ENCODE measurements at regions not wholly inside any gene's neighbourhood (a gene's known extent, or its start where the extent isn't known, plus 50 kb on each side); places are given as distances from the start of the nearest gene placed in this dataset.

- TF ChIP-seq, protein P1, sequence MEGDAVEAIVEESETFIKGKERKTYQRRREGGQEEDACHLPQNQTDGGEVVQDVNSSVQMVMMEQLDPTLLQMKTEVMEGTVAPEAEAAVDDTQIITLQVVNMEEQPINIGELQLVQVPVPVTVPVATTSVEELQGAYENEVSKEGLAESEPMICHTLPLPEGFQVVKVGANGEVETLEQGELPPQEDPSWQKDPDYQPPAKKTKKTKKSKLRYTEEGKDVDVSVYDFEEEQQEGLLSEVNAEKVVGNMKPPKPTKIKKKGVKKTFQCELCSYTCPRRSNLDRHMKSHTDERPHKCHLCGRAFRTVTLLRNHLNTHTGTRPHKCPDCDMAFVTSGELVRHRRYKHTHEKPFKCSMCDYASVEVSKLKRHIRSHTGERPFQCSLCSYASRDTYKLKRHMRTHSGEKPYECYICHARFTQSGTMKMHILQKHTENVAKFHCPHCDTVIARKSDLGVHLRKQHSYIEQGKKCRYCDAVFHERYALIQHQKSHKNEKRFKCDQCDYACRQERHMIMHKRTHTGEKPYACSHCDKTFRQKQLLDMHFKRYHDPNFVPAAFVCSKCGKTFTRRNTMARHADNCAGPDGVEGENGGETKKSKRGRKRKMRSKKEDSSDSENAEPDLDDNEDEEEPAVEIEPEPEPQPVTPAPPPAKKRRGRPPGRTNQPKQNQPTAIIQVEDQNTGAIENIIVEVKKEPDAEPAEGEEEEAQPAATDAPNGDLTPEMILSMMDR (conservative IDR thresholded peaks at IDR 0.05; ENCODE audit: low read depth, low read length), result no peak
- no peak for TF ChIP-seq EZH2 (IDR thresholded peaks at IDR 0.05; ENCODE audit: borderline replicate concordance, low read depth, low read length, poor library complexity, severe bottlenecking)
Measured at GRCh38 chr20:8996817-8997512, 71.9 kb upstream of the PLCB4 start.
